A673 (cell line): ENCODE measurements at regions not wholly inside any gene's neighbourhood (a gene's known extent, or its start where the extent isn't known, plus 50 kb on each side); places are given as distances from the start of the nearest gene placed in this dataset.

ENCODE experiments used
- BruUV-seq: library from RNA; stranded (reverse); fragments of 400-500 nt; replicated peaks from 2 replicates; lab custom pipeline; 2021; lab: Mats Ljungman, UMichigan
- CTCF ChIA-PET: fragments of 300-600 bp; sonication (Branson Sonifier 250); formaldehyde crosslinking; loops from one replicate; lab custom pipeline; 2022; ENCODE audit warnings: antibody characterized with exemption; lab: Charles Lee
- POLR2A ChIA-PET: fragments of 300-600 bp; sonication (Branson Sonifier 250); formaldehyde crosslinking; loops from one replicate; lab custom pipeline; 2022; ENCODE audit warnings: antibody characterized with exemption; ENCODE audit not compliant: low non-redundant PET; lab: Charles Lee
- DNase-seq: peaks from one replicate; pipeline ENCODE4 v3.0.0-alpha.2; 2015; ENCODE audit warnings: low spot score
- H3K27ac ChIP-seq: fragments of 200-600 bp; sonication (generic); 2 replicates; pipeline ENCODE4 v1.5.1; 2016; ENCODE audit warnings: mixed run types, low read depth, mild to moderate bottlenecking, mixed read lengths, antibody characterized with exemption, low read length; ENCODE audit not compliant: poor library complexity, severe bottlenecking
- H3K27me3 ChIP-seq: fragments of 200-600 bp; sonication (generic); replicated peaks from 2 replicates; pipeline ENCODE4 v1.6.1; 2017; ENCODE audit warnings: mixed run types, low read depth, mild to moderate bottlenecking, mixed read lengths, antibody characterized with exemption, low read length; ENCODE audit not compliant: insufficient read depth, poor library complexity
- H3K36me3 ChIP-seq: fragments of 200-600 bp; sonication (generic); 2 replicates; pipeline ENCODE4 v1.6.1; 2016; ENCODE audit warnings: mixed run types, mild to moderate bottlenecking, mixed read lengths, antibody characterized with exemption, low read length; ENCODE audit not compliant: insufficient read depth, poor library complexity, severe bottlenecking
- H3K4me1 ChIP-seq: fragments of 200-600 bp; sonication (generic); 2 replicates; pipeline ENCODE4 v1.6.1; 2017; ENCODE audit warnings: mixed run types, mild to moderate bottlenecking, mixed read lengths, antibody characterized with exemption, low read length; ENCODE audit not compliant: insufficient read depth, poor library complexity, severe bottlenecking
- H3K4me3 ChIP-seq: fragments of 200-600 bp; sonication (generic); 2 replicates; pipeline ENCODE4 v1.5.1; 2016; ENCODE audit warnings: low read depth, mixed run types, mild to moderate bottlenecking, mixed read lengths, low read length; ENCODE audit not compliant: poor library complexity, severe bottlenecking
- H3K9me3 ChIP-seq: fragments of 200-600 bp; sonication (generic); 2 replicates; pipeline ENCODE4 v1.6.1; 2016; ENCODE audit warnings: mixed run types, low read depth, mild to moderate bottlenecking, mixed read lengths, antibody characterized with exemption, low read length; ENCODE audit not compliant: poor library complexity, severe bottlenecking
- EZH2 ChIP-seq: fragments of 200-600 bp; sonication (generic); IDR thresholded peaks from 2 replicates; pipeline ENCODE4 v1.6.1; 2017; ENCODE audit warnings: borderline replicate concordance, low read depth, mild to moderate bottlenecking, mixed read lengths, antibody characterized with exemption, low read length; ENCODE audit not compliant: poor library complexity, severe bottlenecking
- intact Hi-C: fragments of 100-400 bp; cut with micrococcal nuclease; formaldehyde crosslinking; loops from one replicate; pipeline ENCODE4 v1.10.0; 2022; ENCODE audit not compliant: unreplicated experiment
- TF ChIP-seq, protein P1 (sequence below): fragments of 300-800, 200-600 bp; sonication (generic); conservative IDR thresholded peaks from 2 replicates; pipeline ENCODE4 v1.5.1; 2017; ENCODE audit warnings: low read depth, mild to moderate bottlenecking, antibody characterized with exemption, low read length, moderate library complexity, mixed read lengths

DNA sequence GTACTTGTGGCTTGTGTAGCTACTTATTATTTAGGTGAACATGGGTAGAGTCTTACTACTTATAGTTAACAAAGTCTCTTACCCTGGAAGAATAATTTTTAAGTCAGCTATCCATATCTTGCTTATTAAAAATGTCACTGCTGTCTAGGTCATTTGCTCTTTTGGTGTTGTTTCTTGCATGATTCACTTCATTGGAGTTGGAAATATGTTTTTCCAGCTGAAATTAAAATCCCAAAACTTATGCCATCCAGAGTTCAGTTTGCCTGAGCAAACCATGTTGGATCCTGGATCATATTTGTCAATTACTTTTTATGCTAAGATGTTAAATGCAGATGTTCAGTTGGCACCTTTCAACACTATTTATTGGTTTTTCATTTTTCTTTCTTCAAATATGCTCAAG is 421.0 kb upstream of the RBMS3 start:
- Histone ChIP-seq H3K36me3 (no peaks in the 10 kb centered on the region), H3K27ac (no peak overlapping the region), H3K4me3 (no peak overlapping the region), H3K27me3 (no peaks in the 10 kb centered on the region), H3K9me3 (no peaks in the 10 kb centered on the region), H3K4me1 (peaks cover 18% of the 10 kb centered on the region)
- no TSS peak for BruUV-seq
- intact Hi-C loops: loop anchor here (10.0 kb wide), 2 partner anchors 905 to 1175 kb away; no protein-coding TSS in a partner anchor
- POLR2A ChIA-PET: no interaction called here
- DNase-seq: no peak
- CTCF ChIA-PET: interaction anchor here (1.1 kb wide), 1 partner anchor 57 kb away, joined by 4 read pairs; no protein-coding TSS in a partner anchor
- TF ChIP-seq, protein P1, sequence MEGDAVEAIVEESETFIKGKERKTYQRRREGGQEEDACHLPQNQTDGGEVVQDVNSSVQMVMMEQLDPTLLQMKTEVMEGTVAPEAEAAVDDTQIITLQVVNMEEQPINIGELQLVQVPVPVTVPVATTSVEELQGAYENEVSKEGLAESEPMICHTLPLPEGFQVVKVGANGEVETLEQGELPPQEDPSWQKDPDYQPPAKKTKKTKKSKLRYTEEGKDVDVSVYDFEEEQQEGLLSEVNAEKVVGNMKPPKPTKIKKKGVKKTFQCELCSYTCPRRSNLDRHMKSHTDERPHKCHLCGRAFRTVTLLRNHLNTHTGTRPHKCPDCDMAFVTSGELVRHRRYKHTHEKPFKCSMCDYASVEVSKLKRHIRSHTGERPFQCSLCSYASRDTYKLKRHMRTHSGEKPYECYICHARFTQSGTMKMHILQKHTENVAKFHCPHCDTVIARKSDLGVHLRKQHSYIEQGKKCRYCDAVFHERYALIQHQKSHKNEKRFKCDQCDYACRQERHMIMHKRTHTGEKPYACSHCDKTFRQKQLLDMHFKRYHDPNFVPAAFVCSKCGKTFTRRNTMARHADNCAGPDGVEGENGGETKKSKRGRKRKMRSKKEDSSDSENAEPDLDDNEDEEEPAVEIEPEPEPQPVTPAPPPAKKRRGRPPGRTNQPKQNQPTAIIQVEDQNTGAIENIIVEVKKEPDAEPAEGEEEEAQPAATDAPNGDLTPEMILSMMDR: no peak
- TF ChIP-seq EZH2: no peak

GRCh38 chr3:28860307-28860706 is 420.6 kb upstream of the RBMS3 start:
- peak; percentile 75 for DNase-seq
- TF ChIP-seq, protein P1: no peak
- no peak for TF ChIP-seq EZH2
- no peak overlapping the region for H3K4me3 ChIP-seq
- BruUV-seq: no TSS peak
- no peaks in the 10 kb centered on the region for H3K9me3 ChIP-seq
- no peaks in the 10 kb centered on the region for H3K27me3 ChIP-seq
- ChIA-PET POLR2A (no interaction called here), CTCF (interaction anchor here (1.1 kb wide), 1 partner anchor 56 kb away, joined by 4 read pairs; no protein-coding TSS in a partner anchor)
- peaks cover 18% of the 10 kb centered on the region for H3K4me1 ChIP-seq
- H3K27ac ChIP-seq: no peak overlapping the region
- H3K36me3 ChIP-seq: no peaks in the 10 kb centered on the region
- intact Hi-C loops: no loop called here

DNA sequence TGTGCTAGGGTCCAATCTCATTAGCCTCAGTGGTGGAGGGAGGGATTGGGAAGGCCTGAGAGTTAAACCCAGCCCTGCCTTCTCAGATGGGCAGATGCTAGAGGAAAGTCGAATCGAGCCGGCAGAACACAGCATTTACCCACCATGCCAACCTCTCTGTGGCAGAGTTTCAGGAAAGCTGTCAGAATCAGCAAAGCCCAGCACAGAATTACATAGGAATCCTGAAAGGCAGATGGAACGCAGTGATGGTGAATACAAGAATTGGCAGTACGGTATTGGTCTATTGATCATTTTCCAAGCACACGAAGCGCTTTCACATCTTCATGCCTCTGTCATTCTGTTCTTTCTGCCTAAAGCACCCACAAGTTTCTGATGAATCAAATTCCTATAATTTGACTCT is 417.7 kb upstream of the RBMS3 start:
- BruUV-seq: no TSS peak
- TF ChIP-seq, protein P1: no peak
- no peak for TF ChIP-seq EZH2
- Histone ChIP-seq H3K4me1 (peaks cover 15% of the 10 kb centered on the region), H3K9me3 (no peaks in the 10 kb centered on the region), H3K27me3 (no peaks in the 10 kb centered on the region), H3K4me3 (no peak overlapping the region), H3K36me3 (no peaks in the 10 kb centered on the region), H3K27ac (no peak overlapping the region)
- intact Hi-C loops: no loop called here
- DNase-seq: no peak
- POLR2A ChIA-PET: interaction anchor here (0.7 kb wide), 1 partner anchor 122 kb away, joined by 3 read pairs; no protein-coding TSS in a partner anchor
- CTCF ChIA-PET: no interaction called here
